ENCODE measurements at regions not wholly inside any gene's neighbourhood (a gene's known extent, or its start where the extent isn't known, plus 50 kb on each side); places are given as distances from the start of the nearest gene placed in this dataset.

DNA sequence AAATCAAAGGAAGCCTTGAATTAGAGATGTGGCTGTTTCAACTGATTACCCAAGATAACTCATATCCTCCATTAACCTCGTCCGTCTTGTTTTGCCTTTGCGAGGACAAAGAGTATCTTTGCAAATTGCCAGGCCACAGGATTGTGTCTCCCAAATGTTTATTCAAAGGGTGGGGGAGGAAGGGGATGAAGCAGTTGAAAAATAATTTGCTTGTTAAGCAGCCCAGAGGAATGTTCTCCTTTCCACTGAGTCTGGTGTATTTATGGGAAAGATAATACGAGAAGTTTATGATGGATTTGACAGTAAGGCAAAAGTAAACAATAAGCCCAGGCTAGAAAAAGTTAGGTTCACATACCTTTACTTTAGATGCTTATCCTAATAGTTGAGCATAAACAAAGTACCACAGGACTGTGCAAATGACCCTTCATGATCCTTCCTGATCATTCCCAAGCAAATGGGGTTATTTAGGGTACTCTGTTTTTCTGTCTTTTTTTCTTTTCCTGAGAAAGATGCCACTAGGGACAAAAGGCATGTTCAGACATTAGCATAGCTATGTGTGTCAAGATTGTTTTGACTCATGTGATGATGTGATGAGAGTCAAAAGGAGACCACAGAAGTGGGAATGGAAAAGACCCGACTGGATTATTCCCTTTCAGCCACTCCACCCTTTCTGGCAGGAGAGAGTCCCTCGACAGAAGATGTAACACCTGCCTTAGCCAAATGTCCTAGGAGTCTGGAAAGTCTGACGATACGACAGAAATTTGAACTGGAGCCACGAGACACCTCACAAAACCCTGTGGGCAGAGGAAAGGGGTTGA is 243.0 kb upstream of the GLI3 start:
- Histone ChIP-seq H3K27ac (ENCODE audit: low read length) (no peak overlapping the region), H3K36me3 (ENCODE audit: control insufficient read depth, insufficient read depth, low read length) (no peaks in the 10 kb centered on the region), H3K27me3 (ENCODE audit: control insufficient read depth, insufficient read depth, low read length) (no peaks in the 10 kb centered on the region), H3K4me3 (ENCODE audit: low read depth in 2 of 2, low read length in 2 of 2) (no peak overlapping the region), H3K9me3 (ENCODE audit: control insufficient read depth, insufficient read depth, low read depth, low read length) (no peaks in the 10 kb centered on the region), H3K4me1 (ENCODE audit: control insufficient read depth, insufficient read depth, low read length) (no peaks in the 10 kb centered on the region)
- ChIA-PET POLR2A (no interaction called here), CTCF (no interaction called here)
- TF ChIP-seq POLR2AphosphoS5 (IDR thresholded peaks at IDR 0.05; ENCODE audit: low read depth, low read length), result no peak
- no peak for TF ChIP-seq TCF7L2 (IDR thresholded peaks at IDR 0.05; ENCODE audit: low read depth, low read length)
- no peak for TF ChIP-seq SIN3A (IDR thresholded peaks at IDR 0.05; ENCODE audit: borderline replicate concordance, insufficient read depth, low read depth, low read length)
- TF ChIP-seq, protein P1, sequence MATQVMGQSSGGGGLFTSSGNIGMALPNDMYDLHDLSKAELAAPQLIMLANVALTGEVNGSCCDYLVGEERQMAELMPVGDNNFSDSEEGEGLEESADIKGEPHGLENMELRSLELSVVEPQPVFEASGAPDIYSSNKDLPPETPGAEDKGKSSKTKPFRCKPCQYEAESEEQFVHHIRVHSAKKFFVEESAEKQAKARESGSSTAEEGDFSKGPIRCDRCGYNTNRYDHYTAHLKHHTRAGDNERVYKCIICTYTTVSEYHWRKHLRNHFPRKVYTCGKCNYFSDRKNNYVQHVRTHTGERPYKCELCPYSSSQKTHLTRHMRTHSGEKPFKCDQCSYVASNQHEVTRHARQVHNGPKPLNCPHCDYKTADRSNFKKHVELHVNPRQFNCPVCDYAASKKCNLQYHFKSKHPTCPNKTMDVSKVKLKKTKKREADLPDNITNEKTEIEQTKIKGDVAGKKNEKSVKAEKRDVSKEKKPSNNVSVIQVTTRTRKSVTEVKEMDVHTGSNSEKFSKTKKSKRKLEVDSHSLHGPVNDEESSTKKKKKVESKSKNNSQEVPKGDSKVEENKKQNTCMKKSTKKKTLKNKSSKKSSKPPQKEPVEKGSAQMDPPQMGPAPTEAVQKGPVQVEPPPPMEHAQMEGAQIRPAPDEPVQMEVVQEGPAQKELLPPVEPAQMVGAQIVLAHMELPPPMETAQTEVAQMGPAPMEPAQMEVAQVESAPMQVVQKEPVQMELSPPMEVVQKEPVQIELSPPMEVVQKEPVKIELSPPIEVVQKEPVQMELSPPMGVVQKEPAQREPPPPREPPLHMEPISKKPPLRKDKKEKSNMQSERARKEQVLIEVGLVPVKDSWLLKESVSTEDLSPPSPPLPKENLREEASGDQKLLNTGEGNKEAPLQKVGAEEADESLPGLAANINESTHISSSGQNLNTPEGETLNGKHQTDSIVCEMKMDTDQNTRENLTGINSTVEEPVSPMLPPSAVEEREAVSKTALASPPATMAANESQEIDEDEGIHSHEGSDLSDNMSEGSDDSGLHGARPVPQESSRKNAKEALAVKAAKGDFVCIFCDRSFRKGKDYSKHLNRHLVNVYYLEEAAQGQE (IDR thresholded peaks at IDR 0.05; ENCODE audit: insufficient read depth in 1 of 2, low read depth in 2 of 2, low read length in 1 of 2), result no peak
- TF ChIP-seq, protein P2, sequence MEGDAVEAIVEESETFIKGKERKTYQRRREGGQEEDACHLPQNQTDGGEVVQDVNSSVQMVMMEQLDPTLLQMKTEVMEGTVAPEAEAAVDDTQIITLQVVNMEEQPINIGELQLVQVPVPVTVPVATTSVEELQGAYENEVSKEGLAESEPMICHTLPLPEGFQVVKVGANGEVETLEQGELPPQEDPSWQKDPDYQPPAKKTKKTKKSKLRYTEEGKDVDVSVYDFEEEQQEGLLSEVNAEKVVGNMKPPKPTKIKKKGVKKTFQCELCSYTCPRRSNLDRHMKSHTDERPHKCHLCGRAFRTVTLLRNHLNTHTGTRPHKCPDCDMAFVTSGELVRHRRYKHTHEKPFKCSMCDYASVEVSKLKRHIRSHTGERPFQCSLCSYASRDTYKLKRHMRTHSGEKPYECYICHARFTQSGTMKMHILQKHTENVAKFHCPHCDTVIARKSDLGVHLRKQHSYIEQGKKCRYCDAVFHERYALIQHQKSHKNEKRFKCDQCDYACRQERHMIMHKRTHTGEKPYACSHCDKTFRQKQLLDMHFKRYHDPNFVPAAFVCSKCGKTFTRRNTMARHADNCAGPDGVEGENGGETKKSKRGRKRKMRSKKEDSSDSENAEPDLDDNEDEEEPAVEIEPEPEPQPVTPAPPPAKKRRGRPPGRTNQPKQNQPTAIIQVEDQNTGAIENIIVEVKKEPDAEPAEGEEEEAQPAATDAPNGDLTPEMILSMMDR (IDR thresholded peaks at IDR 0.05), result no peak
- intact Hi-C loops (cut with micrococcal nuclease; ENCODE audit: unreplicated experiment) (no loop called here), in situ Hi-C loops (cut with HindIII; ENCODE audit: low pct_unique_long_range_greater_than_20kb, low sequenced_read_pairs) (no loop called here)
- no TSS peak for BruUV-seq (replicated peaks)
- DNase-seq (ENCODE audit: low read depth, low spot score), result no peak
- ATAC-seq, result no peak

DNA sequence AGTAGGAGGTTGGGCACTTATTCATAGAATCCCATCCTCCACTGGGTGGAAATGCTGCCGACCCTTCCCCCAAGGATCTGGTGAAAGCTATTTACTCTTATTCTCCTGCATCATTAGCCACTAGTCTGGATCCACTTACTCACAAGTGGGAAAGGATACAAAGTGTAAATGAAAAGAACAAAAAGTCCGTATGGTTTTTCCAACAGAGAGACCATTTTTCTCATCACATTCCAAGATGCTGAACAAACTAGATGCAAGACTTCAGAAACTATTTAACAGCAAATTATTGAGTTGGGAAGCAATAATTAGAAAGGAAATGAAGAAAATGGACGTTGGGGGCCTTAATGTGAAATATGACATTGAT is 242.4 kb upstream of the GLI3 start:
- no TSS peak for BruUV-seq (replicated peaks)
- TF ChIP-seq, protein P1 (IDR thresholded peaks at IDR 0.05; ENCODE audit: insufficient read depth in 1 of 2, low read depth in 2 of 2, low read length in 1 of 2), result no peak
- TF ChIP-seq SIN3A (IDR thresholded peaks at IDR 0.05; ENCODE audit: borderline replicate concordance, insufficient read depth, low read depth, low read length) (no peak), POLR2AphosphoS5 (IDR thresholded peaks at IDR 0.05; ENCODE audit: low read depth, low read length) (no peak), TCF7L2 (IDR thresholded peaks at IDR 0.05; ENCODE audit: low read depth, low read length) (no peak)
- TF ChIP-seq, protein P2 (IDR thresholded peaks at IDR 0.05), result no peak
- no peak overlapping the region for H3K27ac ChIP-seq (ENCODE audit: low read length)
- H3K4me3 ChIP-seq (ENCODE audit: low read depth in 2 of 2, low read length in 2 of 2), result no peak overlapping the region
- intact Hi-C loops (cut with micrococcal nuclease; ENCODE audit: unreplicated experiment) (no loop called here), in situ Hi-C loops (cut with HindIII; ENCODE audit: low pct_unique_long_range_greater_than_20kb, low sequenced_read_pairs) (no loop called here)
- ATAC-seq (no peak), DNase-seq (ENCODE audit: low read depth, low spot score) (no peak)
- H3K4me1 ChIP-seq (ENCODE audit: control insufficient read depth, insufficient read depth, low read length), result no peaks in the 10 kb centered on the region
- H3K27me3 ChIP-seq (ENCODE audit: control insufficient read depth, insufficient read depth, low read length), result no peaks in the 10 kb centered on the region
- ChIA-PET CTCF (no interaction called here), POLR2A (no interaction called here)
- no peaks in the 10 kb centered on the region for H3K36me3 ChIP-seq (ENCODE audit: control insufficient read depth, insufficient read depth, low read length)
- H3K9me3 ChIP-seq (ENCODE audit: control insufficient read depth, insufficient read depth, low read depth, low read length), result no peaks in the 10 kb centered on the region
